ENCODE measurements at regions not wholly inside any gene's neighbourhood (a gene's known extent, or its start where the extent isn't known, plus 50 kb on each side); places are given as distances from the start of the nearest gene placed in this dataset.

- BruUV-seq (replicated peaks), result no TSS peak
- no peaks in the 10 kb centered on the region for H3K4me1 ChIP-seq (ENCODE audit: insufficient read depth, low read length, poor library complexity, severe bottlenecking)
- no peak overlapping the region for H3K4me3 ChIP-seq (ENCODE audit: low read depth, low read length, poor library complexity, severe bottlenecking)
- CTCF ChIA-PET, result no interaction called here
- no peaks in the 10 kb centered on the region for H3K36me3 ChIP-seq (ENCODE audit: insufficient read depth, low read length, poor library complexity, severe bottlenecking)
- TF ChIP-seq EZH2 (IDR thresholded peaks at IDR 0.05; ENCODE audit: borderline replicate concordance, low read depth, low read length, poor library complexity, severe bottlenecking) (no peak), CTCF (conservative IDR thresholded peaks at IDR 0.05; ENCODE audit: low read depth, low read length) (no peak)
- no peaks in the 10 kb centered on the region for H3K27me3 ChIP-seq (replicated peaks; ENCODE audit: insufficient read depth, low read depth, low read length, poor library complexity)
- intact Hi-C loops (cut with micrococcal nuclease; ENCODE audit: unreplicated experiment), result no loop called here
- DNase-seq (ENCODE audit: low spot score), result no peak
- no peaks in the 10 kb centered on the region for H3K9me3 ChIP-seq (ENCODE audit: low read depth, low read length, poor library complexity, severe bottlenecking)
- POLR2A ChIA-PET (ENCODE audit: low non-redundant PET), result no interaction called here
- H3K27ac ChIP-seq (ENCODE audit: low read depth, low read length, poor library complexity, severe bottlenecking), result no peak overlapping the region
These were observed 222.0 kb upstream of the ADAMTS3 start for GRCh38 chr4:72791054-72791453.

GRCh38 chr4:72786401-72786990 lies 217.5 kb upstream of the ADAMTS3 start:
- Histone ChIP-seq H3K4me3 (ENCODE audit: low read depth, low read length, poor library complexity, severe bottlenecking) (no peak overlapping the region), H3K9me3 (ENCODE audit: low read depth, low read length, poor library complexity, severe bottlenecking) (no peaks in the 10 kb centered on the region), H3K36me3 (ENCODE audit: insufficient read depth, low read length, poor library complexity, severe bottlenecking) (no peaks in the 10 kb centered on the region), H3K27ac (ENCODE audit: low read depth, low read length, poor library complexity, severe bottlenecking) (no peak overlapping the region), H3K27me3 (replicated peaks; ENCODE audit: insufficient read depth, low read depth, low read length, poor library complexity) (no peaks in the 10 kb centered on the region), H3K4me1 (ENCODE audit: insufficient read depth, low read length, poor library complexity, severe bottlenecking) (no peaks in the 10 kb centered on the region)
- BruUV-seq (replicated peaks), result no TSS peak
- TF ChIP-seq EZH2 (IDR thresholded peaks at IDR 0.05; ENCODE audit: borderline replicate concordance, low read depth, low read length, poor library complexity, severe bottlenecking), result no peak
- TF ChIP-seq CTCF (conservative IDR thresholded peaks at IDR 0.05; ENCODE audit: low read depth, low read length), result no peak
- intact Hi-C loops (cut with micrococcal nuclease; ENCODE audit: unreplicated experiment), result no loop called here
- no peak for DNase-seq (ENCODE audit: low spot score)
- ChIA-PET CTCF (no interaction called here), POLR2A (ENCODE audit: low non-redundant PET) (no interaction called here)

- Histone ChIP-seq H3K36me3 (ENCODE audit: insufficient read depth, low read length, poor library complexity, severe bottlenecking) (no peaks in the 10 kb centered on the region), H3K27me3 (replicated peaks; ENCODE audit: insufficient read depth, low read depth, low read length, poor library complexity) (no peaks in the 10 kb centered on the region), H3K27ac (ENCODE audit: low read depth, low read length, poor library complexity, severe bottlenecking) (no peak overlapping the region), H3K4me3 (ENCODE audit: low read depth, low read length, poor library complexity, severe bottlenecking) (no peak overlapping the region), H3K9me3 (ENCODE audit: low read depth, low read length, poor library complexity, severe bottlenecking) (no peaks in the 10 kb centered on the region), H3K4me1 (ENCODE audit: insufficient read depth, low read length, poor library complexity, severe bottlenecking) (no peaks in the 10 kb centered on the region)
- DNase-seq (ENCODE audit: low spot score), result no peak
- ChIA-PET POLR2A (ENCODE audit: low non-redundant PET) (no interaction called here), CTCF (no interaction called here)
- BruUV-seq (replicated peaks), result no TSS peak
- TF ChIP-seq CTCF (conservative IDR thresholded peaks at IDR 0.05; ENCODE audit: low read depth, low read length) (no peak), EZH2 (IDR thresholded peaks at IDR 0.05; ENCODE audit: borderline replicate concordance, low read depth, low read length, poor library complexity, severe bottlenecking) (no peak)
- intact Hi-C loops (cut with micrococcal nuclease; ENCODE audit: unreplicated experiment), result no loop called here
These were observed 210.2 kb upstream of the ADAMTS3 start for GRCh38 chr4:72779241-72779640.
